ENCODE measurements at regions not wholly inside any gene's neighbourhood (a gene's known extent, or its start where the extent isn't known, plus 50 kb on each side); places are given as distances from the start of the nearest gene placed in this dataset.
"Not testable (repeated sequence)": the region's sequence is repeated elsewhere in the genome, so short reads cannot be mapped to it uniquely, and the experiment has no call there.

- intact Hi-C loops (cut with DNase I; ENCODE audit: low total_unique reads): no loop called here
- TF ChIP-seq, protein P1, sequence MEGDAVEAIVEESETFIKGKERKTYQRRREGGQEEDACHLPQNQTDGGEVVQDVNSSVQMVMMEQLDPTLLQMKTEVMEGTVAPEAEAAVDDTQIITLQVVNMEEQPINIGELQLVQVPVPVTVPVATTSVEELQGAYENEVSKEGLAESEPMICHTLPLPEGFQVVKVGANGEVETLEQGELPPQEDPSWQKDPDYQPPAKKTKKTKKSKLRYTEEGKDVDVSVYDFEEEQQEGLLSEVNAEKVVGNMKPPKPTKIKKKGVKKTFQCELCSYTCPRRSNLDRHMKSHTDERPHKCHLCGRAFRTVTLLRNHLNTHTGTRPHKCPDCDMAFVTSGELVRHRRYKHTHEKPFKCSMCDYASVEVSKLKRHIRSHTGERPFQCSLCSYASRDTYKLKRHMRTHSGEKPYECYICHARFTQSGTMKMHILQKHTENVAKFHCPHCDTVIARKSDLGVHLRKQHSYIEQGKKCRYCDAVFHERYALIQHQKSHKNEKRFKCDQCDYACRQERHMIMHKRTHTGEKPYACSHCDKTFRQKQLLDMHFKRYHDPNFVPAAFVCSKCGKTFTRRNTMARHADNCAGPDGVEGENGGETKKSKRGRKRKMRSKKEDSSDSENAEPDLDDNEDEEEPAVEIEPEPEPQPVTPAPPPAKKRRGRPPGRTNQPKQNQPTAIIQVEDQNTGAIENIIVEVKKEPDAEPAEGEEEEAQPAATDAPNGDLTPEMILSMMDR (IDR thresholded peaks at IDR 0.05): no peak
These were observed 1061.8 kb upstream of the GRIA3 start for GRCh38 chrX:122122274-122122673.

GRCh38 chrX:122133478-122133877, 1050.6 kb upstream of the GRIA3 start:
- Histone ChIP-seq H3K4me1 (no peaks in the 10 kb centered on the region), H3K27ac (no peak overlapping the region), H3K9me3 (peaks cover 0 to 11% of the 10 kb centered on the region in 2 donors), H3K36me3 (no peaks in the 10 kb centered on the region), H3K4me3 (no peak overlapping the region), H3K27me3 (no peaks in the 10 kb centered on the region)
- no peak for DNase-seq (ENCODE audit: low spot score in 2 of 2)
- TF ChIP-seq, protein P1 (IDR thresholded peaks at IDR 0.05): no peak
- TF ChIP-seq POLR2AphosphoS5 (IDR thresholded peaks at IDR 0.05) (no peak), POLR2A (IDR thresholded peaks at IDR 0.05) (no peak)
- intact Hi-C loops (cut with DNase I; ENCODE audit: low total_unique reads): no loop called here

More at GRCh38 chrX:122122274-122122673, 1061.8 kb upstream of the GRIA3 start:
- H3K4me1 ChIP-seq: no peaks in the 10 kb centered on the region
- no peaks in the 10 kb centered on the region for H3K27me3 ChIP-seq
- H3K36me3 ChIP-seq: no peaks in the 10 kb centered on the region
- no peak overlapping the region for H3K27ac ChIP-seq
- no peak overlapping the region for H3K4me3 ChIP-seq
- no peaks in the 10 kb centered on the region for H3K9me3 ChIP-seq
- no peak for DNase-seq (ENCODE audit: low spot score in 2 of 2)

- H3K4me1 ChIP-seq: no peaks in the 10 kb centered on the region
- DNase-seq (ENCODE audit: low spot score in 2 of 2): no peak
- peaks cover 0 to 4% of the 10 kb centered on the region in 2 donors for H3K9me3 ChIP-seq
- no peak overlapping the region for H3K4me3 ChIP-seq
- H3K27me3 ChIP-seq: no peaks in the 10 kb centered on the region
- intact Hi-C loops (cut with DNase I; ENCODE audit: low total_unique reads): no loop called here
- H3K27ac ChIP-seq: peak overlapping the region in 1 of 2 donors; percentile 46
- no peak for TF ChIP-seq POLR2A (IDR thresholded peaks at IDR 0.05)
- no peak for TF ChIP-seq POLR2AphosphoS5 (IDR thresholded peaks at IDR 0.05)
- TF ChIP-seq, protein P1 (IDR thresholded peaks at IDR 0.05): no peak
- H3K36me3 ChIP-seq: no peaks in the 10 kb centered on the region
These were observed 1049.8 kb upstream of the GRIA3 start for GRCh38 chrX:122134291-122134690.

DNA sequence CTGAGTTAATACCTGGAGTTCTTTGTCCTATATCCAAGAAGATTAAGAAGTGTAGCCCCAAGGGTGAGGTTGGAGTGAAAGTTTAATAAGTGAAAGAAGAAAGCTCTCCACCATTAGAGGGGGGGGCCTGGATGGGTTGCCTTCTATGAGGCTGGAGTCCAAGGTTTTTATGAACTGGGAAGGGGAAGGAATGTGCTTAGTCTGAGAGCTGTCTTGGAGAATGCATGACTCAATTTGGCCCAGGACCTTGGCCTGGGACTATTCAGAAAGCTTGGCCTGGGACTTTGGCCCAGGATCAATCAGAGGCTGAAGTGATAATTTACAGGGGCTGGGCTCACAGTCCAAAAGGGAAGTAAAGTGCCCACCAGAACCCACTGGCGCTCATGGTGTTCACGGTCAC, 1049.0 kb upstream of the GRIA3 start:
- no peak overlapping the region for H3K27ac ChIP-seq
- peaks cover 0 to 7% of the 10 kb centered on the region in 2 donors for H3K9me3 ChIP-seq
- H3K27me3 ChIP-seq: no peaks in the 10 kb centered on the region
- intact Hi-C loops (cut with DNase I; ENCODE audit: low total_unique reads): loop anchor here (5.0 kb wide), 1 partner anchor 858 kb away; no protein-coding TSS in a partner anchor
- no peak for TF ChIP-seq POLR2AphosphoS5 (IDR thresholded peaks at IDR 0.05)
- TF ChIP-seq, protein P1 (IDR thresholded peaks at IDR 0.05): no peak
- H3K4me1 ChIP-seq: no peaks in the 10 kb centered on the region
- no peak for DNase-seq (ENCODE audit: low spot score in 2 of 2)
- no peak overlapping the region for H3K4me3 ChIP-seq
- no peaks in the 10 kb centered on the region for H3K36me3 ChIP-seq

GRCh38 chrX:122140219-122140618, 1043.9 kb upstream of the GRIA3 start:
- H3K4me3 ChIP-seq; intact Hi-C loops (cut with DNase I; ENCODE audit: low total_unique reads); H3K9me3 ChIP-seq; H3K27me3 ChIP-seq; DNase-seq (ENCODE audit: low spot score in 2 of 2); H3K27ac ChIP-seq; H3K4me1 ChIP-seq; H3K36me3 ChIP-seq: not testable (repeated sequence)

DNA sequence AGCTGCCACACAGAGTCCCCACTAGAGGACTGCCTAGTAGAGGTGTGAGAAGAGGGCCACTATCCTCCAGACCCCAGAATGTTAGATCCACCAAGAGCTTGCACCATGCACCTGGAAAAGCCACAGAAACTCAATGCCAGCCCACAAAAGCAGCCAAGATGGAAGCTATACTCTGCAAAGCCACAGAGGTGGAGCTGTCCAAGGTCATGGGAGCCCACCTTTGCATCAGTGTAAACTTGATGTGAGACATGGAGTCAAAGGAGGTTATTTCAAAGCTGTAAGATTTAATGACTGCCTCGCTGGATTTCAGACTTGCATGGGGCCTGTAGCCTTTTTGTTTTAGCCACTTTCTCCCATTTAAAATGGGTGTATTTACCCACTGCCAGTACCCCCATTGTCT, 1030.1 kb upstream of the GRIA3 start:
- Histone ChIP-seq H3K4me3 (no peak overlapping the region), H3K27me3 (no peaks in the 10 kb centered on the region), H3K4me1 (no peaks in the 10 kb centered on the region), H3K36me3 (no peaks in the 10 kb centered on the region), H3K27ac (no peak overlapping the region), H3K9me3 (no peaks in the 10 kb centered on the region)
- TF ChIP-seq POLR2A (IDR thresholded peaks at IDR 0.05) (no peak), POLR2AphosphoS5 (IDR thresholded peaks at IDR 0.05) (no peak)
- TF ChIP-seq, protein P1 (IDR thresholded peaks at IDR 0.05): no peak
- intact Hi-C loops (cut with DNase I; ENCODE audit: low total_unique reads): no loop called here
- DNase-seq (ENCODE audit: low spot score in 2 of 2): no peak
